HG03439 (cell line): ENCODE measurements at regions not wholly inside any gene's neighbourhood (a gene's known extent, or its start where the extent isn't known, plus 50 kb on each side); places are given as distances from the start of the nearest gene placed in this dataset.
"Not testable (repeated sequence)": the region's sequence is repeated elsewhere in the genome, so short reads cannot be mapped to it uniquely, and the experiment has no call there.

Experiments
- ATAC-seq: cut with Tn5 transposase; IDR thresholded peaks from one replicate; pipeline ENCODE4 v1.9.1; 2021; ENCODE audit warnings: mild to moderate bottlenecking, moderate library complexity; ENCODE audit not compliant: unreplicated experiment

GRCh38 chr5:103785569-103785968 is 223.0 kb upstream of the NUDT12 start:
- no peak for ATAC-seq

- no peak for ATAC-seq
Measured at GRCh38 chr5:103783669-103784068, 221.1 kb upstream of the NUDT12 start.

GRCh38 chr5:103780794-103781193 is 218.2 kb upstream of the NUDT12 start:
- ATAC-seq, result no peak

GRCh38 chr5:103774721-103775120 is 212.1 kb upstream of the NUDT12 start:
- ATAC-seq, result no peak

GRCh38 chr5:103772248-103772647 is 209.7 kb upstream of the NUDT12 start:
- no peak for ATAC-seq

- ATAC-seq, result no peak
Measured at GRCh38 chr5:103764403-103764802, 201.8 kb upstream of the NUDT12 start.

- no peak for ATAC-seq
Measured at GRCh38 chr5:103758996-103759395, 196.4 kb upstream of the NUDT12 start.

GRCh38 chr5:103755974-103756373 is 193.4 kb upstream of the NUDT12 start:
- ATAC-seq, result no peak

GRCh38 chr5:103745353-103746065 is 182.9 kb upstream of the NUDT12 start:
- ATAC-seq, result no peak

- no peak for ATAC-seq
Measured at GRCh38 chr5:103744159-103744558, 181.6 kb upstream of the NUDT12 start.

GRCh38 chr5:103743421-103743820 is 180.8 kb upstream of the NUDT12 start:
- ATAC-seq, result no peak

- ATAC-seq, result no peak
Measured at GRCh38 chr5:103741984-103742383, 179.4 kb upstream of the NUDT12 start.

- not testable (repeated sequence) for ATAC-seq
Measured at GRCh38 chr5:103736343-103736742, 173.8 kb upstream of the NUDT12 start.

GRCh38 chr5:103724271-103724670 is 161.7 kb upstream of the NUDT12 start:
- no peak for ATAC-seq

GRCh38 chr5:103721183-103721582 is 158.6 kb upstream of the NUDT12 start:
- no peak for ATAC-seq

- ATAC-seq, result no peak
Measured at GRCh38 chr5:103718108-103718507, 155.5 kb upstream of the NUDT12 start.

- no peak for ATAC-seq
Measured at GRCh38 chr5:103708601-103709000, 146.0 kb upstream of the NUDT12 start.

- no peak for ATAC-seq
Measured at GRCh38 chr5:103706939-103707682, 144.5 kb upstream of the NUDT12 start.

- no peak for ATAC-seq
Measured at GRCh38 chr5:103703617-103704016, 141.0 kb upstream of the NUDT12 start.

- ATAC-seq, result no peak
Measured at GRCh38 chr5:103693517-103693916, 130.9 kb upstream of the NUDT12 start.

GRCh38 chr5:103690676-103691075 is 128.1 kb upstream of the NUDT12 start:
- ATAC-seq, result no peak

GRCh38 chr5:103679873-103680272 is 117.3 kb upstream of the NUDT12 start:
- ATAC-seq, result no peak
